ENCODE measurements at regions not wholly inside any gene's neighbourhood (a gene's known extent, or its start where the extent isn't known, plus 50 kb on each side); places are given as distances from the start of the nearest gene placed in this dataset.

DNA sequence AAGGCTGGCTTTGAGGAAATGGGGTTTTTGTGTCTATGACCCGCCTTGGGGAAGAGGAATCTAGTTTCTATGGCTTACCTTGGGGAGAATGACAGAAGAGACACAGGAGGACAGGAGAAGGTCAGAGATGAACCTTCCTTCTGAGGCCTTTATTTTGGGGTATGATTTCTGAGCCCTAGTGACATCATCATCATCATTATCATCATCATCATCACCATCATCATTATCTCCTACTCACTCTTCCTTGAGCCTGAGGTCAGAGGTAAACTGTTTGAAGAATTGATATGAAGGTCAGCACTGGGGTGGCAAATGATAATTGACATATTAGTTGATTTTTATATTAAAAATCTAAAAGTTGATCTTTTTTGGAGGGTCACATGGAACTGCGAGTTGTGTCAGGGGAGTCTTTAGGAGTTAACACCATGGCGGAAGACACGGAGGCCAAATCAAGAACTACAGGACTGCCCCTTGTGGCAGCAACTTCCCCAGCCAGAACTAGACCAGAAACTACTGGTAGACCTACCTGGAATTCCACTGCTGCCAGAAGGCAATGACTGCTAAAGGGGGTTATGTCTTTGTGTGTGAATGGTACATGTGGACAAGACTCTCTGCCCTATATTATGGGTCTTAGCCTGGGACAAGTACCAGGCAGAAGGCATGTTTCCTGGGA, 49.8 kb upstream of the WLS start:
- no peak for TF ChIP-seq CTBP1 (IDR thresholded peaks at IDR 0.05; ENCODE audit: borderline replicate concordance)
- TF ChIP-seq L3MBTL2 (conservative IDR thresholded peaks at IDR 0.05) = no peak
- TF ChIP-seq, protein P1, sequence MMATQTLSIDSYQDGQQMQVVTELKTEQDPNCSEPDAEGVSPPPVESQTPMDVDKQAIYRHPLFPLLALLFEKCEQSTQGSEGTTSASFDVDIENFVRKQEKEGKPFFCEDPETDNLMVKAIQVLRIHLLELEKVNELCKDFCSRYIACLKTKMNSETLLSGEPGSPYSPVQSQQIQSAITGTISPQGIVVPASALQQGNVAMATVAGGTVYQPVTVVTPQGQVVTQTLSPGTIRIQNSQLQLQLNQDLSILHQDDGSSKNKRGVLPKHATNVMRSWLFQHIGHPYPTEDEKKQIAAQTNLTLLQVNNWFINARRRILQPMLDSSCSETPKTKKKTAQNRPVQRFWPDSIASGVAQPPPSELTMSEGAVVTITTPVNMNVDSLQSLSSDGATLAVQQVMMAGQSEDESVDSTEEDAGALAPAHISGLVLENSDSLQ (IDR thresholded peaks at IDR 0.05) = no peak
- TF ChIP-seq HDGF (IDR thresholded peaks at IDR 0.05; ENCODE audit: borderline replicate concordance) = no peak
- TF ChIP-seq FOXK2 (IDR thresholded peaks at IDR 0.05) = no peak
- no peak for TF ChIP-seq ZNF384 (IDR thresholded peaks at IDR 0.05)
- no peak for TF ChIP-seq NFRKB (IDR thresholded peaks at IDR 0.05)
- no peak for TF ChIP-seq FOXA1 (IDR thresholded peaks at IDR 0.05)
- no peak for TF ChIP-seq TARDBP (IDR thresholded peaks at IDR 0.05)
- no peak for TF ChIP-seq ELF4 (IDR thresholded peaks at IDR 0.05)
- no peak for TF ChIP-seq FOXM1 (IDR thresholded peaks at IDR 0.05; ENCODE audit: borderline replicate concordance)
- no peak for TF ChIP-seq SUZ12 (IDR thresholded peaks at IDR 0.05)
- TF ChIP-seq BHLHE40 (IDR thresholded peaks at IDR 0.05; ENCODE audit: borderline replicate concordance) = no peak
- no peak for TF ChIP-seq LEF1 (IDR thresholded peaks at IDR 0.05; ENCODE audit: borderline replicate concordance)
- no peak for TF ChIP-seq ARNT (IDR thresholded peaks at IDR 0.05)
- TF ChIP-seq SP1 (IDR thresholded peaks at IDR 0.05) = no peak
- DNase-seq (ENCODE audit: extremely low spot score) = peak; percentile 53
- POLR2A ChIA-PET = no interaction called here
- CTCF ChIA-PET = interaction anchor here (1.1 kb wide), 1 partner anchor 12 kb away, joined by 3 read pairs; no protein-coding TSS in a partner anchor
